ENCODE measurements at regions not wholly inside any gene's neighbourhood (a gene's known extent, or its start where the extent isn't known, plus 50 kb on each side); places are given as distances from the start of the nearest gene placed in this dataset.
"Not testable (repeated sequence)": the region's sequence is repeated elsewhere in the genome, so short reads cannot be mapped to it uniquely, and the experiment has no call there.

DNA sequence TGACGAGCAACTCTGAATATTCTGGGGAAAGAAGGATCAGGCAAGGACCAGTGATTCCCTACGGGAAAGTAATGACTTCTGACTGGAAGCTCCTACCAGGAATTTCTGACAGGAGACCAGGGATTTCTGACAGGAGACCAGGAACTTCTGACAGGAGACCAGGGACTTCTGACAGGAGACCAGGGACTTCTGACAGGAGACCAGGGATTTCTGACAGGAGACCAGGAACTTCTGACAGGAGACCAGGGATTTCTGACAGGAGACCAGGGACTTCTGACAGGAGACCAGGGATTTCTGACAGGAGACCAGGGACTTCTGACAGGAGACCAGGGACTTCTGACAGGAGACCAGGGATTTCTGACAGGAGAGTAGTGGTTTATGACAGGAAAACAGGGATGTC is 100.9 kb downstream of the BDH1 start:
- H4K91ac ChIP-seq (replicated peaks; ENCODE audit: insufficient read length, low read length); H2BK15ac ChIP-seq (ENCODE audit: low read length); H4K8ac ChIP-seq (ENCODE audit: extremely low read depth, insufficient read depth, low read length); H3K9me3 ChIP-seq (ENCODE audit: insufficient read depth in 2 of 2, low read depth in 1 of 2, low read length in 1 of 2); H4K20me1 ChIP-seq (replicated peaks in 1 of 2; ENCODE audit: control insufficient read depth in 1 of 2, insufficient read depth in 2 of 2, low read length in 2 of 2); H2BK12ac ChIP-seq (ENCODE audit: low read depth, low read length); H4K5ac ChIP-seq (ENCODE audit: insufficient read length, low read depth, low read length); H2AFZ ChIP-seq (ENCODE audit: low read length); H3K79me2 ChIP-seq (ENCODE audit: control insufficient read depth in 1 of 2, insufficient read depth in 2 of 2, low read length in 2 of 2); H3K27ac ChIP-seq (ENCODE audit: low read depth, low read length); H3K23ac ChIP-seq (ENCODE audit: insufficient read length); H3K79me1 ChIP-seq (ENCODE audit: low read depth, low read length); H3K4me2 ChIP-seq (ENCODE audit: insufficient read depth in 1 of 2, low read depth in 2 of 2, low read length in 2 of 2); DNase-seq (ENCODE audit: low read depth in 1 of 2, low spot score in 2 of 2); POLR2A ChIA-PET (ENCODE audit: partially characterized antibody); H3K4ac ChIP-seq (replicated peaks; ENCODE audit: insufficient read length, low read depth, low read length); H3K4me1 ChIP-seq (replicated peaks in 1 of 4; ENCODE audit: control insufficient read depth in 3 of 4, insufficient read depth in 4 of 4, low read length in 3 of 4); H3K9ac ChIP-seq (replicated peaks in 1 of 4; ENCODE audit: extremely low read depth in 1 of 4, low read depth in 3 of 4, low read length in 3 of 4); H3K4me3 ChIP-seq (ENCODE audit: extremely low read depth in 1 of 4, insufficient read depth in 2 of 4, low read depth in 3 of 4, low read length in 4 of 4); H2BK5ac ChIP-seq (ENCODE audit: low read depth, low read length); H3K18ac ChIP-seq (ENCODE audit: extremely low read depth, low read length); H2BK120ac ChIP-seq (replicated peaks; ENCODE audit: low read depth, low read length); H2BK20ac ChIP-seq (ENCODE audit: low read length); H3K36me3 ChIP-seq (ENCODE audit: control insufficient read depth in 2 of 4, insufficient read depth in 4 of 4, low read length in 3 of 4); FAIRE-seq; H2AK5ac ChIP-seq (ENCODE audit: low read depth, low read length); H3K14ac ChIP-seq (ENCODE audit: insufficient read length); H3K56ac ChIP-seq (replicated peaks; ENCODE audit: insufficient read length, low read depth, low read length): not testable (repeated sequence)
- Histone ChIP-seq H3K27me3 (replicated peaks in 1 of 4; ENCODE audit: control insufficient read depth in 3 of 4, extremely low read depth in 1 of 4, insufficient read depth in 3 of 4, low read length in 3 of 4) (peaks cover 0 to 11% (median 8%) of the 10 kb centered on the region in 4 experiments; a peak in 5 of 7 replicates), H3K23me2 (ENCODE audit: low read depth, low read length) (peaks cover 14% of the 10 kb centered on the region)
- CTCF ChIA-PET (ENCODE audit: partially characterized antibody) = interaction anchor here (1.1 to 2.4 kb wide), 11 partner anchors 12 to 232 kb away, joined by 3 to 10 read pairs (median 4); no protein-coding TSS in a partner anchor
- 83% methylated on average over 2 of the region's 2 CpGs; no CpG with 5 or more reads in 1 of the 2 experiments for WGBS, 2 experiments (ENCODE audit: extremely low coverage in 1 of 2, insufficient coverage in 1 of 2, insufficient read length in 1 of 2, insufficient replicate concordance in 2 of 2, low coverage in 1 of 2, low lambda C conversion rate in 2 of 2, missing lambda C conversion rate in 1 of 2)
- peak; percentile 100 for TF ChIP-seq CTBP2 (IDR thresholded peaks at IDR 0.05; ENCODE audit: borderline replicate concordance, insufficient read depth, insufficient read length, low read length)
- peak; percentile 55 for TF ChIP-seq SAP30 (IDR thresholded peaks at IDR 0.05; ENCODE audit: insufficient read depth, insufficient replicate concordance, low read length)
- peak; percentile 51; the same call in 1 of the 2 replicates for TF ChIP-seq YY1 (IDR thresholded peaks at IDR 0.05; ENCODE audit: low read depth, low read length)
- peak in 1 of 2 experiments; percentile 94; a peak in 2 of 4 replicates for TF ChIP-seq SIN3A (conservative IDR thresholded peaks at IDR 0.05 in 1 of 2, IDR thresholded peaks at IDR 0.05 in 1 of 2; ENCODE audit: low read depth in 1 of 2, low read length in 2 of 2)

Measured in H1 (cell line).